Colonic mucosa (tissue), 4 donors: ENCODE measurements at regions not wholly inside any gene's neighbourhood (a gene's known extent, or its start where the extent isn't known, plus 50 kb on each side); places are given as distances from the start of the nearest gene placed in this dataset.

Source experiments
- DNase-seq: peaks from one replicate; pipeline ENCODE4 v3.0.0-alpha.2; 2020
- H3K27ac ChIP-seq: fragments of 200-600 bp; one replicate; pipeline ENCODE4 v1.8.0; 2021
- H3K27me3 ChIP-seq: fragments of 200-600 bp; one replicate; pipeline ENCODE4 v1.8.0; 2021
- H3K36me3 ChIP-seq: fragments of 200-600 bp; one replicate; pipeline ENCODE4 v1.8.0; 2021
- H3K4me1 ChIP-seq: fragments of 200-600 bp; one replicate; pipeline ENCODE4 v1.8.0; 2021; ENCODE audit warnings: mild to moderate bottlenecking
- H3K4me3 ChIP-seq: fragments of 200-600 bp; one replicate; pipeline ENCODE4 v1.8.0; 2021
- H3K9ac ChIP-seq, 2 donors: one replicate each; pipeline ENCODE4 v1.7.0; 2013; ENCODE audit warnings: control low read depth in 2 of 2, low read depth in 2 of 2, low read length in 2 of 2
- H3K9me3 ChIP-seq: fragments of 200-600 bp; one replicate; pipeline ENCODE4 v1.8.0; 2021
- CTCF ChIP-seq: fragments of 200-600 bp; IDR thresholded peaks from one replicate; pipeline ENCODE4 v1.8.0; 2022; ENCODE audit warnings: antibody characterized with exemption, mild to moderate bottlenecking
- intact Hi-C: fragments of 100-400 bp; cut with DNase I; formaldehyde crosslinking; loops from one replicate; pipeline ENCODE4 v1.14.1; 2022
- donor health status: healthy.
- donor health status: DM: no; HTN: no; CAD: no.
- donor health status: DM: no; HTN: no; CAD: no.

DNA sequence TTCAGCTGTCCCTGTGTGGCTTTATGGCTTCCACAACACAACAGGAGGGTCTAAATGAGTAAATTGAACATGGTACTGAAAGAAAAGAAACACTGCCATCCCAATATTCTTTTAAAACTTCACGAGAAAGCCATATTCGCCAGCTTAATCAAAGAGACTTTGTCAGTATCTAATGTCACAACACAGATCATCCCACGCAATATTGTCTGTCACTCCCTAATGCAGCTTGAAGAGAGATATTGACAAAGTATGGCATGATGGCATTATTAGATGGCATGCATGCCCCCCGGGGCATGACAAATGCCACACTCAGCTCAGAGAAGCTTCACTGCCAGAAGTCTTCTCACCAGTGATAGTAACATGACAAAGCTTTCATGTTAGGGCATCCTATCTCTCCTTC, 197.8 kb downstream of the TTC8 start:
- H3K27me3 ChIP-seq, result no peaks in the 10 kb centered on the region

DNA sequence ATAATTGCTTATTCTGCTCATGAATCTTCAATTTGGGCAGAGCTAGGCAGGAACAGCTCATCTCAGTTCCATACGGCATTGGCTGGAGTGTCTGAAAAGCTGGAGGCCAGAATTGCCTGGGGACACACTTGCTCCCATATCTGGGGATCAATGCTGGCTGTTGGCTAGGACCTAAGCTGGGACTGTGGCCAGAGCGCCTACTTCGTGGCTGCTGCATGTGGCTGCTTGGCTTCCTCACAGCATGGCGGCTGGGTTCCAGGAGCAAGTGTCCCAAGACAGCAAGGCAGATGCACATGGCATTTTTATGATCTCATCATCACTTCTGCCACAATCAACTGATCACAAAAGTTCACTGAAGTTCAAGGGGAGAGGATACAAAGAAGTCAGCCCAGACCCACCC, 200.2 kb downstream of the TTC8 start:
- H3K9me3 ChIP-seq, result no peaks in the 10 kb centered on the region
- H3K27me3 ChIP-seq, result no peaks in the 10 kb centered on the region
- no peak overlapping the region for H3K4me3 ChIP-seq
- intact Hi-C loops, result no loop called here
- DNase-seq, result no peak
- no peak for TF ChIP-seq CTCF
- H3K36me3 ChIP-seq, result no peaks in the 10 kb centered on the region
- no peak overlapping the region for H3K27ac ChIP-seq
- no peak overlapping the region for H3K9ac ChIP-seq
- H3K4me1 ChIP-seq, result peaks cover 3% of the 10 kb centered on the region

More for the DNA sequence above, 197.8 kb downstream of the TTC8 start:
- no peak for TF ChIP-seq CTCF
- H3K4me3 ChIP-seq, result no peak overlapping the region
- intact Hi-C loops, result no loop called here
- no peak overlapping the region for H3K27ac ChIP-seq
- DNase-seq, result no peak
- H3K4me1 ChIP-seq, result no peaks in the 10 kb centered on the region
- H3K36me3 ChIP-seq, result no peaks in the 10 kb centered on the region
- no peak overlapping the region for H3K9ac ChIP-seq
- H3K9me3 ChIP-seq, result no peaks in the 10 kb centered on the region

- H3K27me3 ChIP-seq, result no peaks in the 10 kb centered on the region
- H3K9me3 ChIP-seq, result no peaks in the 10 kb centered on the region
- H3K27ac ChIP-seq, result no peak overlapping the region
- no peak for TF ChIP-seq CTCF
- intact Hi-C loops, result no loop called here
- no peaks in the 10 kb centered on the region for H3K36me3 ChIP-seq
- no peak for DNase-seq
- H3K9ac ChIP-seq, result no peak overlapping the region
- H3K4me1 ChIP-seq, result peaks cover 3% of the 10 kb centered on the region
- H3K4me3 ChIP-seq, result no peak overlapping the region
Observed at GRCh38 chr14:89025561-89026236, 201.2 kb downstream of the TTC8 start.

DNA sequence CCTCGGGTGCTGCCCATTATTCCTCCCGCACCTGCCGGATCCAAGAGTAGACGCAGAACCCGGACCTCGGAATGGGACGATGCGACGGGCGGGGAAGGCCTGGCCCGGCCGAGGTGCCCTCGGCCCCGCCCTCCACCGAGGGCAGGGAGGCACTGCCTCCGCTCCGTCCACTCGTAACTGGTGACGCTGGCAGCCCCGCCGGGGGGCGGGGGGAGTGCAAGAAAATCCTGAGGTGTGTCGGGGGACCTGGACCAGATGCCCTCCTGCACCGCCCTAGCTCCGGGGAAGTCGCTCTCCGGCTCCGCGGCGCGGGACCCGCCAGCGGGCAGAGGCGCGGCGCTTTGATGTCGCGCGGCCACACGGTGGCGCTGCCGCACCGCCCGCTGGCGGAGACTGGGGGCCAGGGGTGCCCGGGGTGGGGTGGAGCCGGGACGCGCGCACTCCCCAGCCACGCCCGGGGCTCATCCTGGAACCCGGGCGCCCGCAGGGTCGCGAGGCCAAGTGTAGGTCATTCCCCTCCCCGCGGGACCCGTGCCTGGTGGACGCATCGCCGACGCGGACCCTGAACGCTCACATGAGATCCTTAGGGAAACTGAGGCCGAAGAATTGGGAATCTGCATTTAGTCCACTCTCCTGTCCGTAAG, 202.8 kb downstream of the TTC8 start:
- Histone ChIP-seq H3K9ac (peak overlapping the region; percentile 48 to 54), H3K27ac (no peak overlapping the region), H3K4me1 (peaks cover 3% of the 10 kb centered on the region), H3K27me3 (no peaks in the 10 kb centered on the region), H3K4me3 (peak overlapping the region; percentile 60), H3K36me3 (no peaks in the 10 kb centered on the region), H3K9me3 (no peaks in the 10 kb centered on the region)
- intact Hi-C loops, result no loop called here
- peak; percentile 49 for DNase-seq
- TF ChIP-seq CTCF, result peak; percentile 59

GRCh38 chr14:89028462-89029134, 204.1 kb downstream of the TTC8 start:
- Histone ChIP-seq H3K36me3 (no peaks in the 10 kb centered on the region), H3K27ac (no peak overlapping the region), H3K9me3 (no peaks in the 10 kb centered on the region), H3K4me3 (no peak overlapping the region), H3K4me1 (peaks cover 3% of the 10 kb centered on the region), H3K9ac (no peak overlapping the region), H3K27me3 (no peaks in the 10 kb centered on the region)
- TF ChIP-seq CTCF, result no peak
- no peak for DNase-seq
- intact Hi-C loops, result no loop called here
